HCT116 (cell line): ENCODE measurements at regions not wholly inside any gene's neighbourhood (a gene's known extent, or its start where the extent isn't known, plus 50 kb on each side); places are given as distances from the start of the nearest gene placed in this dataset.

Experiments
- ATAC-seq: fragments of 200-7000 bp; cut with Tn5 transposase; 2 replicates; pipeline ENCODE4 v1.9.1; 2020; ENCODE audit warnings: mild to moderate bottlenecking, moderate library complexity
- BruUV-seq: library from RNA; stranded (reverse); fragments of 400-500 nt; replicated peaks from 2 replicates; lab custom pipeline; 2021; lab: Mats Ljungman, UMichigan
- CTCF ChIA-PET: fragments of 300-600 bp; sonication (Branson Sonifier 250); formaldehyde crosslinking; loops from one replicate; lab custom pipeline; 2021; ENCODE audit warnings: antibody characterized with exemption; lab: Charles Lee
- POLR2A ChIA-PET: fragments of 300-600, 350-600 bp; sonication (Branson Sonifier 250); formaldehyde crosslinking; loops from one replicate; lab custom pipeline; 2021; ENCODE audit warnings: antibody characterized with exemption; lab: Charles Lee
- RAD21 ChIA-PET, 2 experiments: fragments of 300-600 bp; sonication (Branson Sonifier 250); formaldehyde crosslinking; loops; one replicate each; lab custom pipeline; 2023; ENCODE audit warnings: low total read pairs in 2 of 2; ENCODE audit not compliant: uncharacterized antibody in 2 of 2, unreplicated experiment in 2 of 2, low non-redundant PET in 1 of 2; lab: Charles Lee
- DNase-seq: peaks from one replicate; pipeline ENCODE4 v3.0.0-alpha.2; 2010; ENCODE audit warnings: low read depth, low spot score
- H2AFZ ChIP-seq: fragments of 200-600 bp; shearing (Covaris generic), sonication (generic); 2 replicates; pipeline ENCODE4 v1.6.1; 2017; ENCODE audit warnings: low read depth, mixed run types, mixed read lengths, antibody characterized with exemption, low read length; ENCODE audit not compliant: poor library complexity, severe bottlenecking
- H3K27ac ChIP-seq: 2 replicates; pipeline ENCODE4 v1.5.1; 2012; ENCODE audit warnings: low read depth, low read length
- H3K27me3 ChIP-seq: fragments of 200-600 bp; sonication (generic); 2 replicates; pipeline ENCODE4 v1.6.1; 2016; ENCODE audit warnings: mixed run types, low read length, mixed read lengths; ENCODE audit not compliant: insufficient read depth
- H3K36me3 ChIP-seq, 2 experiments: fragments of 200-500 bp in 1 of 2; fragments of 200-600 bp in 1 of 2; sonication (Bioruptor generic) in 1 of 2; sonication (generic) in 1 of 2; 2 replicates each; pipeline versions ENCODE4 v1.5.1 to v1.6.1; 2014 to 2016; ENCODE audit warnings: low read length in 2 of 2, inconsistent platforms in 1 of 2, mixed read lengths in 1 of 2, mixed run types in 1 of 2; ENCODE audit not compliant: insufficient read depth in 2 of 2, control insufficient read depth in 1 of 2
- H3K4me1 ChIP-seq, 2 experiments: fragments of 200-600 bp in 1 of 2; sonication (generic) in 1 of 2; 2 replicates each; pipeline versions ENCODE4 v1.5.1 to v1.6.1; 2012 to 2017; ENCODE audit warnings: low read length in 2 of 2, inconsistent platforms in 1 of 2, mild to moderate bottlenecking in 1 of 2, mixed read lengths in 1 of 2, mixed run types in 1 of 2, moderate library complexity in 1 of 2; ENCODE audit not compliant: insufficient read depth in 2 of 2, control insufficient read depth in 1 of 2
- H3K4me2 ChIP-seq: fragments of 200-600 bp; sonication (generic); 2 replicates; pipeline ENCODE4 v1.6.1; 2017; ENCODE audit warnings: mixed run types, low read length, mixed read lengths
- H3K4me3 ChIP-seq, 2 experiments: fragments of 200-600 bp in 1 of 2; sonication (generic) in 1 of 2; replicated peaks in 1 of 2; 2 replicates each; pipeline ENCODE4 v1.5.1; 2011 to 2016; ENCODE audit warnings: low read length in 2 of 2, control low read depth in 1 of 2, low read depth in 1 of 2, mild to moderate bottlenecking in 1 of 2, mixed read lengths in 1 of 2, mixed run types in 1 of 2
- H3K79me2 ChIP-seq: fragments of 200-600 bp; sonication (generic); 2 replicates; pipeline ENCODE4 v1.6.1; 2017; ENCODE audit warnings: mild to moderate bottlenecking, mixed run types, low read length, moderate library complexity, mixed read lengths; ENCODE audit not compliant: insufficient read depth
- H3K9ac ChIP-seq: fragments of 200-600 bp; sonication (generic); 2 replicates; pipeline ENCODE4 v1.6.1; 2016; ENCODE audit warnings: low read length, mixed read lengths
- H3K9me2 ChIP-seq: fragments of 200-600 bp; sonication (generic), shearing (Covaris generic); 2 replicates; pipeline ENCODE4 v1.6.1; 2017; ENCODE audit warnings: mixed run types, mild to moderate bottlenecking, moderate library complexity; ENCODE audit not compliant: insufficient read depth
- H3K9me3 ChIP-seq, 2 experiments: fragments of 200-500 bp in 1 of 2; fragments of 200-600 bp in 1 of 2; sonication (Bioruptor generic) in 1 of 2; sonication (generic) in 1 of 2; 2 replicates each; pipeline ENCODE4 v1.6.1; 2014 to 2017; ENCODE audit warnings: low read length in 2 of 2, mixed read lengths in 2 of 2, inconsistent platforms in 1 of 2, low read depth in 1 of 2, mild to moderate bottlenecking in 1 of 2, mixed run types in 1 of 2, moderate library complexity in 1 of 2; ENCODE audit not compliant: control insufficient read depth in 1 of 2, insufficient read depth in 1 of 2
- H4K20me1 ChIP-seq: fragments of 200-600 bp; sonication (generic), shearing (Covaris generic); 2 replicates; pipeline ENCODE4 v1.6.1; 2017; ENCODE audit warnings: mixed run types, mild to moderate bottlenecking, moderate library complexity; ENCODE audit not compliant: insufficient read depth
- CBX3 ChIP-seq: IDR thresholded peaks from 2 replicates; pipeline ENCODE4 v1.6.1; 2012; ENCODE audit warnings: low read depth
- CEBPB ChIP-seq: IDR thresholded peaks from 2 replicates; pipeline ENCODE4 v1.6.1; 2012; ENCODE audit warnings: low read depth
- ELF1 ChIP-seq: IDR thresholded peaks from 2 replicates; pipeline ENCODE4 v1.6.1; 2012; ENCODE audit warnings: low read depth, borderline replicate concordance
- EZH2phosphoT487 ChIP-seq: fragments of 200-600 bp; IDR thresholded peaks from 2 replicates; pipeline ENCODE4 v1.6.1; 2018; ENCODE audit warnings: antibody characterized with exemption, borderline replicate concordance
- FOSL1 ChIP-seq: IDR thresholded peaks from 2 replicates; pipeline ENCODE4 v1.6.1; 2012; ENCODE audit warnings: low read depth
- JUND ChIP-seq: IDR thresholded peaks from 2 replicates; pipeline ENCODE4 v1.6.1; 2012
- RAD21 ChIP-seq: IDR thresholded peaks from 2 replicates; pipeline ENCODE4 v1.6.1; 2012; ENCODE audit warnings: low read depth, mild to moderate bottlenecking
- SIN3A ChIP-seq: IDR thresholded peaks from 2 replicates; pipeline ENCODE4 v1.6.1; 2012; ENCODE audit warnings: low read depth
- TCF7L2 ChIP-seq: IDR thresholded peaks from 2 replicates; pipeline ENCODE4 v1.7.0; 2011; ENCODE audit warnings: borderline replicate concordance, inconsistent platforms; ENCODE audit not compliant: insufficient read depth, insufficient read length; ENCODE audit errors: extremely low read depth
- YY1 ChIP-seq: IDR thresholded peaks from 2 replicates; pipeline ENCODE4 v1.6.1; 2011; ENCODE audit warnings: low read length, low read depth, moderate library complexity, mild to moderate bottlenecking; ENCODE audit not compliant: insufficient replicate concordance; ENCODE audit errors: extremely low read depth
- ZNF274 ChIP-seq: fragments of 200-500 bp; sonication (Bioruptor generic); IDR thresholded peaks from 2 replicates; pipeline ENCODE4 v1.6.1; 2014; ENCODE audit warnings: mild to moderate bottlenecking, low read depth, low read length, inconsistent platforms
- intact Hi-C: fragments of 100-400 bp; cut with micrococcal nuclease; formaldehyde crosslinking; loops from 2 replicates; pipeline ENCODE4 v1.10.0; 2022
- TF ChIP-seq, protein P1 (sequence below): IDR thresholded peaks from 2 replicates; pipeline ENCODE4 v1.6.1; 2012
- TF ChIP-seq, protein P2 (sequence below): IDR thresholded peaks from 2 replicates; pipeline ENCODE4 v1.6.1; 2012
- TF ChIP-seq, protein P3 (sequence below), 3 experiments: fragments of 200-600 bp in 1 of 3; sonication (generic) in 1 of 3; IDR thresholded peaks in 2 of 3; conservative IDR thresholded peaks in 1 of 3; 2 replicates each; pipeline ENCODE4 v1.5.1; 2012 to 2017; ENCODE audit warnings: low read depth in 2 of 3, low read length in 2 of 3, antibody characterized with exemption in 1 of 3, borderline replicate concordance in 1 of 3, control low read depth in 1 of 3, mild to moderate bottlenecking in 1 of 3, mixed read lengths in 1 of 3, mixed run types in 1 of 3, moderate library complexity in 1 of 3; ENCODE audit not compliant: insufficient read depth in 1 of 3
- TF ChIP-seq, protein P4 (sequence below): IDR thresholded peaks from 2 replicates; pipeline ENCODE4 v1.6.1; 2011; ENCODE audit warnings: mild to moderate bottlenecking, low read length, moderate library complexity; ENCODE audit not compliant: insufficient replicate concordance; ENCODE audit errors: extremely low read depth

DNA sequence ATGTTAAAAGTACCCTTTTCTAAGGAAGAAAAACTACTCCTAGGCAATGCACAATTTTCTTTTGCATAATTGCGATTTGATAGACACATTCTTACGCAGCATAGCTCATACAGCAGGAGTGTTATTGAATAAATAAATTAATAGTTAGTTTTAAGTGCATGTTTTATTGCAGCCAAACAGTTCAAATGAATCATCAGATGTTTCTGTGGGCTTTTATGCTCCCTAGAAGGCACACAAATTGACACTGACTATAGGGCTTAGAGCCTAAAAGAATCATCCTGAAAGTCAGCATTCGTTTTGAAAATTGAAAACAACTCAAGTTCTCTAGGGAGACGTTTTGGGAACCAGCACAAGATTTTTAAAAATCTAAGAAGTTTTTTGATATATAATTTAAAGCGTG, 411.9 kb downstream of the HLX start:
- Histone ChIP-seq H4K20me1 (no peaks in the 10 kb centered on the region), H3K27ac (no peak overlapping the region), H3K79me2 (no peaks in the 10 kb centered on the region), H3K27me3 (no peaks in the 10 kb centered on the region), H3K9ac (no peak overlapping the region), H3K36me3 (no peaks in the 10 kb centered on the region), H3K4me2 (no peak overlapping the region), H3K4me1 (no peaks in the 10 kb centered on the region), H3K4me3 (no peak overlapping the region), H3K9me3 (no peaks in the 10 kb centered on the region), H3K9me2 (no peaks in the 10 kb centered on the region), H2AFZ (no peak overlapping the region)
- ATAC-seq, result no peak
- ChIA-PET RAD21 (no interaction called here), CTCF (no interaction called here), POLR2A (no interaction called here)
- no TSS peak for BruUV-seq
- TF ChIP-seq YY1 (no peak), EZH2phosphoT487 (no peak), FOSL1 (no peak), TCF7L2 (no peak), ELF1 (no peak), CBX3 (no peak), JUND (no peak), CEBPB (no peak), ZNF274 (no peak), SIN3A (no peak), RAD21 (no peak)
- TF ChIP-seq, protein P1, sequence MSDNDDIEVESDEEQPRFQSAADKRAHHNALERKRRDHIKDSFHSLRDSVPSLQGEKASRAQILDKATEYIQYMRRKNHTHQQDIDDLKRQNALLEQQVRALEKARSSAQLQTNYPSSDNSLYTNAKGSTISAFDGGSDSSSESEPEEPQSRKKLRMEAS, result no peak
- TF ChIP-seq, protein P2, sequence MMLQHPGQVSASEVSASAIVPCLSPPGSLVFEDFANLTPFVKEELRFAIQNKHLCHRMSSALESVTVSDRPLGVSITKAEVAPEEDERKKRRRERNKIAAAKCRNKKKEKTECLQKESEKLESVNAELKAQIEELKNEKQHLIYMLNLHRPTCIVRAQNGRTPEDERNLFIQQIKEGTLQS, result no peak
- TF ChIP-seq, protein P3, sequence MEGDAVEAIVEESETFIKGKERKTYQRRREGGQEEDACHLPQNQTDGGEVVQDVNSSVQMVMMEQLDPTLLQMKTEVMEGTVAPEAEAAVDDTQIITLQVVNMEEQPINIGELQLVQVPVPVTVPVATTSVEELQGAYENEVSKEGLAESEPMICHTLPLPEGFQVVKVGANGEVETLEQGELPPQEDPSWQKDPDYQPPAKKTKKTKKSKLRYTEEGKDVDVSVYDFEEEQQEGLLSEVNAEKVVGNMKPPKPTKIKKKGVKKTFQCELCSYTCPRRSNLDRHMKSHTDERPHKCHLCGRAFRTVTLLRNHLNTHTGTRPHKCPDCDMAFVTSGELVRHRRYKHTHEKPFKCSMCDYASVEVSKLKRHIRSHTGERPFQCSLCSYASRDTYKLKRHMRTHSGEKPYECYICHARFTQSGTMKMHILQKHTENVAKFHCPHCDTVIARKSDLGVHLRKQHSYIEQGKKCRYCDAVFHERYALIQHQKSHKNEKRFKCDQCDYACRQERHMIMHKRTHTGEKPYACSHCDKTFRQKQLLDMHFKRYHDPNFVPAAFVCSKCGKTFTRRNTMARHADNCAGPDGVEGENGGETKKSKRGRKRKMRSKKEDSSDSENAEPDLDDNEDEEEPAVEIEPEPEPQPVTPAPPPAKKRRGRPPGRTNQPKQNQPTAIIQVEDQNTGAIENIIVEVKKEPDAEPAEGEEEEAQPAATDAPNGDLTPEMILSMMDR (IDR thresholded peaks at IDR 0.05 in 2 of 3, conservative IDR thresholded peaks at IDR 0.05 in 1 of 3; ENCODE audit: borderline replicate concordance in 1 of 3, insufficient read depth in 1 of 3, low read depth in 2 of 3, low read length in 2 of 3), result no peak
- TF ChIP-seq, protein P4, sequence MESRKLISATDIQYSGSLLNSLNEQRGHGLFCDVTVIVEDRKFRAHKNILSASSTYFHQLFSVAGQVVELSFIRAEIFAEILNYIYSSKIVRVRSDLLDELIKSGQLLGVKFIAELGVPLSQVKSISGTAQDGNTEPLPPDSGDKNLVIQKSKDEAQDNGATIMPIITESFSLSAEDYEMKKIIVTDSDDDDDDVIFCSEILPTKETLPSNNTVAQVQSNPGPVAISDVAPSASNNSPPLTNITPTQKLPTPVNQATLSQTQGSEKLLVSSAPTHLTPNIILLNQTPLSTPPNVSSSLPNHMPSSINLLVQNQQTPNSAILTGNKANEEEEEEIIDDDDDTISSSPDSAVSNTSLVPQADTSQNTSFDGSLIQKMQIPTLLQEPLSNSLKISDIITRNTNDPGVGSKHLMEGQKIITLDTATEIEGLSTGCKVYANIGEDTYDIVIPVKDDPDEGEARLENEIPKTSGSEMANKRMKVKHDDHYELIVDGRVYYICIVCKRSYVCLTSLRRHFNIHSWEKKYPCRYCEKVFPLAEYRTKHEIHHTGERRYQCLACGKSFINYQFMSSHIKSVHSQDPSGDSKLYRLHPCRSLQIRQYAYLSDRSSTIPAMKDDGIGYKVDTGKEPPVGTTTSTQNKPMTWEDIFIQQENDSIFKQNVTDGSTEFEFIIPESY, result no peak
- DNase-seq, result no peak
- intact Hi-C loops, result no loop called here
